ENCODE measurements at regions not wholly inside any gene's neighbourhood (a gene's known extent, or its start where the extent isn't known, plus 50 kb on each side); places are given as distances from the start of the nearest gene placed in this dataset.

- no peak for DNase-seq
Observed at GRCh38 chr3:56923526-56924224, 121.9 kb upstream of the ARHGEF3 start.

- no peak for DNase-seq
Observed at GRCh38 chr3:56921573-56922453, 120.1 kb upstream of the ARHGEF3 start.

GRCh38 chr3:56919797-56920195, 118.0 kb upstream of the ARHGEF3 start:
- DNase-seq, result no peak

GRCh38 chr3:56919137-56919796, 117.5 kb upstream of the ARHGEF3 start:
- no peak for DNase-seq

GRCh38 chr3:56918111-56918568, 116.4 kb upstream of the ARHGEF3 start:
- DNase-seq, result no peak

GRCh38 chr3:56917361-56918110, 115.8 kb upstream of the ARHGEF3 start:
- no peak for DNase-seq

- DNase-seq, result no peak
Observed at GRCh38 chr3:56916716-56917360, 115.1 kb upstream of the ARHGEF3 start.

- DNase-seq, result no peak
Observed at GRCh38 chr3:56915966-56916586, 114.3 kb upstream of the ARHGEF3 start.

- DNase-seq, result no peak
Observed at GRCh38 chr3:56914646-56915045, 112.9 kb upstream of the ARHGEF3 start.

GRCh38 chr3:56911363-56911762, 109.6 kb upstream of the ARHGEF3 start:
- no peak for DNase-seq

GRCh38 chr3:56909349-56909748, 107.6 kb upstream of the ARHGEF3 start:
- DNase-seq, result no peak

- no peak for DNase-seq
Observed at GRCh38 chr3:56908004-56908403, 106.3 kb upstream of the ARHGEF3 start.

- DNase-seq, result no peak
Observed at GRCh38 chr3:56904552-56905215, 102.9 kb upstream of the ARHGEF3 start.

GRCh38 chr3:56903231-56903782, 101.6 kb upstream of the ARHGEF3 start:
- DNase-seq, result no peak

GRCh38 chr3:56902468-56903160, 100.9 kb upstream of the ARHGEF3 start:
- DNase-seq, result no peak

- no peak for DNase-seq
Observed at GRCh38 chr3:56900801-56901200, 99.1 kb upstream of the ARHGEF3 start.

GRCh38 chr3:56899851-56900250, 98.1 kb upstream of the ARHGEF3 start:
- DNase-seq, result no peak

GRCh38 chr3:56899078-56899477, 97.3 kb upstream of the ARHGEF3 start:
- no peak for DNase-seq

- no peak for DNase-seq
Observed at GRCh38 chr3:56896357-56896756, 94.6 kb upstream of the ARHGEF3 start.

GRCh38 chr3:56894881-56895431, 93.2 kb upstream of the ARHGEF3 start:
- DNase-seq, result peak in 1 of 2 experiments; percentile 13

Data from NCI-H446 (cell line).